ENCODE measurements at regions not wholly inside any gene's neighbourhood (a gene's known extent, or its start where the extent isn't known, plus 50 kb on each side); places are given as distances from the start of the nearest gene placed in this dataset.

DNA sequence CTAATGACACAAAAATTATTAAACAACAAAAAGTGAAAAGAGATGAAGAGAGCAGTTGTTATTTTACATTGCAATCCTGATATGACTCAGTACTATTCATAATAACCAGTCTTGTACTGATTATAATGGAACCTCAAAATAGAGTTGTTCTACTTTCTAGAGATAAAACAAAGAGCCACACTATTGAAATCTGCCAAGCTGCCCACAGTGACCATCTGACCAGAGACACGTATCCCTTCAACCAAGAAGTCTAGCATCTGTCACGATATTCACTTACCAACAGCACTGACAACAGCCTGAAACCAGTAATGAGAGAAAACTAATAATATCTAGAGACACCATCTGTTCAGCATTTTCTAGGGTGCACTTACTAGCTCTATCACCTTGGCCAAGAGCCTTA lies 466.7 kb downstream of the NKX6-1 start:
- Histone ChIP-seq H3K4me2 (no peak overlapping the region), H3K9ac (no peak overlapping the region), H3K4me1 (peaks cover 0 to 13% (median 0%) of the 10 kb centered on the region in 10 experiments; a peak in 4 of 20 replicates), H3K4me3 (no peak overlapping the region), H3K9me3 (replicated peaks in 1 of 11) (no peaks in the 10 kb centered on the region), H3K27ac (no peak overlapping the region), H3K27me3 (no peaks in the 10 kb centered on the region), H4K20me1 (no peaks in the 10 kb centered on the region), H3K36me3 (no peaks in the 10 kb centered on the region)
- TF ChIP-seq Cebpa-rat (IDR thresholded peaks at IDR 0.05): no peak

DNA sequence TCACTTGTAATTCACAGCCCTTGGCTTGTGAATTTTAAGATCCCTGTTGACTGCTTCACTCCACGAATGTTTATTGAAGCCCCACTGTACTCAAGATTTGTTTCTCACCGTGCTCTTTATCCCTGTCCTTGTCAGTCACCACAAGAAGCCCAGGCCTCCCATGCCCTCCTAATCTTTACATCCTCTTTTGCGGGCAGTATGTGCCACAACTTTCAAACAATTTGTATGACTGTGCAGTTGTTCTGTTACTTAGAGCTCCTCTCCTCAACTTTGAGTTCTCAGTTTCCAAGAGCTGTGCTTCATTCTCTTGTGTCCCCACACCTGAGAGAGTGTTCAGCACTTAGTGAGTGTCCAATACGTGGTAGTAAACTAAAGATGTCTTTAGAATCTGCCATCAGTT lies 467.7 kb downstream of the NKX6-1 start:
- peaks cover 0 to 13% (median 0%) of the 10 kb centered on the region in 10 experiments; a peak in 4 of 20 replicates for H3K4me1 ChIP-seq
- no peak overlapping the region for H3K27ac ChIP-seq
- H3K27me3 ChIP-seq: no peaks in the 10 kb centered on the region
- no peaks in the 10 kb centered on the region for H3K36me3 ChIP-seq
- H3K9me3 ChIP-seq (replicated peaks in 1 of 11): no peaks in the 10 kb centered on the region
- no peaks in the 10 kb centered on the region for H4K20me1 ChIP-seq
- no peak overlapping the region for H3K4me3 ChIP-seq
- TF ChIP-seq Cebpa-rat (IDR thresholded peaks at IDR 0.05): no peak
- peak overlapping the region in 2 of 11 experiments; percentile 4 to 33; a peak in 2 of 22 replicates for H3K4me2 ChIP-seq
- no peak overlapping the region for H3K9ac ChIP-seq

DNA sequence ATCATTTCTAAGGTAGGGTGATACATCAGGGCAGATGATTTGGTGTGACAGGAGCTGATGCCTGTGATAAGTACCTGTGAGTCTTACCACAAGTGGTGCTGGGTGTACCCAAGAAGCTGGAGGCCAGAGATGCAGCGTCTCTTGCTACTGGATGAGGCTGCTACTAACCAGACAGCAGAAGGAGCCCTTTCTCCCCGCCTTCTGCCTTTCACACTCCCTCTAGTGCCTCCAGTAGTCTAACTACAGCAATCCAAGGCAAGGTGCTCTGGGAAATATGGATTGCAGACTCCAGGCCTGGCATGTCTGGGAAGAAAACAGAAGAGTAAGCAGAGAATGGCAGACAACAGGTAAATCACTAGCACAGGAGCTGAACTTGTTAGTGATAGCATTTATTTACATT lies 470.8 kb downstream of the NKX6-1 start:
- Histone ChIP-seq H3K27me3 (no peaks in the 10 kb centered on the region), H3K4me2 (no peak overlapping the region), H4K20me1 (no peaks in the 10 kb centered on the region), H3K4me3 (no peak overlapping the region), H3K9me3 (replicated peaks in 1 of 11) (no peaks in the 10 kb centered on the region), H3K27ac (no peak overlapping the region), H3K4me1 (peaks cover 0 to 13% (median 0%) of the 10 kb centered on the region in 10 experiments; a peak in 4 of 20 replicates), H3K36me3 (no peaks in the 10 kb centered on the region), H3K9ac (no peak overlapping the region)
- TF ChIP-seq Cebpa-rat (IDR thresholded peaks at IDR 0.05): no peak

DNA sequence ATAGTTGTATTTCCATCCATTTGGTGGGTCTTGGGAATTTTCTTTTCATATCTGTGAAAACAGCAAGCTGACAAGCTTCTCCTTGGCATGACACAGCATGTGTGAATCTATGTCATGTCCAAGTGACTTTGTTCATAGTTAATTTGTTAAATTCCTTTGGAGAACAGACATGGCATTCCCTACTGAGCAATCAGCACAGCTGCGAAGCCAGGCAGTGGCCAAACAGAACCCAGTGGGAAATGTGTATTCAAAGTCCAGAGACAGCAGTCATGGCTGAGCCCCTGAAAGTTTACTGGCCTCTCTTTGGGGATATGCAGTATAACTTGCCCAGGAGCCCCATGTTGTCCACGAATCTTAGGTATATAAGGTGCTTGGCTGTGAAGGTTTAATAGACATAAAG lies 474.7 kb downstream of the NKX6-1 start:
- Histone ChIP-seq H3K4me3 (no peak overlapping the region), H3K27ac (no peak overlapping the region), H3K27me3 (no peaks in the 10 kb centered on the region), H3K4me2 (no peak overlapping the region), H3K4me1 (no peaks in the 10 kb centered on the region), H3K36me3 (no peaks in the 10 kb centered on the region), H3K9me3 (replicated peaks in 1 of 11) (no peaks in the 10 kb centered on the region), H3K9ac (no peak overlapping the region), H4K20me1 (no peaks in the 10 kb centered on the region)
- TF ChIP-seq Cebpa-rat (IDR thresholded peaks at IDR 0.05): no peak

DNA sequence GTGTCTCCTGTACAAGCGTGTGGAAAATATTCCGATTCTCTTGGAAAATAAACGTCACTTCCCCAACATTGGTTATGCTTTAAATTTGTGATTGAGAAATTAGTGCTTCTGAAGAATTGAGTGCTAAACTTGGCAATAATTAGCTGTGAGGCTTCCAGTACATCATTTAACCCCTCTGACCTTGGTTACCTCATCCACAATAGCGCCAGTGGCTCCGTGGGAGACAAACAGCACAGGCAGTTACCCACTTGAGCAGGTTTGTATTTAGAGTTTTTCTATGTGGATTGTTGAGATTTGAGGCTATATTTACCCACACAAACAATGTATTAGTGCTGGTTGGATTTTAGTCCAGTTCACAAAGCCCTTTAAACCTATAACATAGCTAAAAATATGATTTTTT lies 476.5 kb downstream of the NKX6-1 start:
- Histone ChIP-seq H4K20me1 (no peaks in the 10 kb centered on the region), H3K4me3 (no peak overlapping the region), H3K27ac (no peak overlapping the region), H3K9ac (no peak overlapping the region), H3K9me3 (replicated peaks in 1 of 11) (no peaks in the 10 kb centered on the region), H3K36me3 (no peaks in the 10 kb centered on the region), H3K27me3 (no peaks in the 10 kb centered on the region), H3K4me1 (no peaks in the 10 kb centered on the region), H3K4me2 (no peak overlapping the region)
- TF ChIP-seq Cebpa-rat (IDR thresholded peaks at IDR 0.05): no peak

DNA sequence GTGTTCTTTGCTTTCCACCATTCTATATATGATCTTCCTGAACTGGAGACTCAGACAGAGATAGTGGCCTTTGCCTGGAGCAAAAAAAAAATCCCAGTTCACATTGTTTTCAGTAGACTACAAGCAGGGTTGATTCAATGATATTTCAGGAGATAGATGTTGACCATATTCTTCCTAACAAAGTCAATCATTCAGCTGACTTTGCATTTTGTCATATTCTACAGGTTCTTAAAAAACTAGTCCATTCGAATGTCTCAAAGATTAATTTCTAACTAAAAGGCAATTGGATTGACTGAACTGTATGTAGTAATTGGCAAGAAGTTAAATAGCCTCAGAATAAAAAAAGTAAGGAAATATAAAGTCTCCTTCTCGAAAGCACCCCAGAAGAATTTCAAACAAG lies 479.5 kb downstream of the NKX6-1 start:
- Histone ChIP-seq H3K27me3 (no peaks in the 10 kb centered on the region), H3K4me3 (no peak overlapping the region), H3K4me1 (no peaks in the 10 kb centered on the region), H3K27ac (no peak overlapping the region), H4K20me1 (no peaks in the 10 kb centered on the region), H3K9ac (no peak overlapping the region), H3K9me3 (replicated peaks in 1 of 11) (no peaks in the 10 kb centered on the region), H3K36me3 (no peaks in the 10 kb centered on the region), H3K4me2 (no peak overlapping the region)
- TF ChIP-seq Cebpa-rat (IDR thresholded peaks at IDR 0.05): no peak

DNA sequence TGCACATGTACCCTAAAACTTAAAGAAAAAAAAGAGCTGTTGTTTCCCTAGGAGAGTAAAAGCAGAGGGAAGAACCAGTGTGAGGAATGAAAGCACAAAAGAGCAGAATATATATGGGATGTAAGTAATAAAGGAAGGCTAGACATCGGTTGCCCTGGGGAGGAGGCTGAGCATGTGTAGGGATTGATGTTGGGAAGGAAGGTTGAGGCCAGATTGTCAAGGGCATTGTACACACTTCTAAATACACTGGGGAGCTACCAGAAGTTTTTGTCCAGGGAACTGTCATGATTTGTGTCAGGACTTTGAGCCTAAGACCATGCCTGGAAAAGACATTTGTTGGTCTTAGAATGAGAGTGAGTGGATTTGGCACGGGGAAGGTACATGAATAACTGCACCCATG lies 467.1 kb downstream of the GPAT3 start:
- TF ChIP-seq Cebpa-rat (IDR thresholded peaks at IDR 0.05): no peak
- no peak overlapping the region for H3K9ac ChIP-seq
- H3K27me3 ChIP-seq: no peaks in the 10 kb centered on the region
- no peak overlapping the region for H3K27ac ChIP-seq
- H3K4me1 ChIP-seq: no peaks in the 10 kb centered on the region
- H3K36me3 ChIP-seq: no peaks in the 10 kb centered on the region
- H4K20me1 ChIP-seq: no peaks in the 10 kb centered on the region
- H3K4me3 ChIP-seq: no peak overlapping the region
- H3K9me3 ChIP-seq (replicated peaks in 1 of 11): no peaks in the 10 kb centered on the region
- no peak overlapping the region for H3K4me2 ChIP-seq

DNA sequence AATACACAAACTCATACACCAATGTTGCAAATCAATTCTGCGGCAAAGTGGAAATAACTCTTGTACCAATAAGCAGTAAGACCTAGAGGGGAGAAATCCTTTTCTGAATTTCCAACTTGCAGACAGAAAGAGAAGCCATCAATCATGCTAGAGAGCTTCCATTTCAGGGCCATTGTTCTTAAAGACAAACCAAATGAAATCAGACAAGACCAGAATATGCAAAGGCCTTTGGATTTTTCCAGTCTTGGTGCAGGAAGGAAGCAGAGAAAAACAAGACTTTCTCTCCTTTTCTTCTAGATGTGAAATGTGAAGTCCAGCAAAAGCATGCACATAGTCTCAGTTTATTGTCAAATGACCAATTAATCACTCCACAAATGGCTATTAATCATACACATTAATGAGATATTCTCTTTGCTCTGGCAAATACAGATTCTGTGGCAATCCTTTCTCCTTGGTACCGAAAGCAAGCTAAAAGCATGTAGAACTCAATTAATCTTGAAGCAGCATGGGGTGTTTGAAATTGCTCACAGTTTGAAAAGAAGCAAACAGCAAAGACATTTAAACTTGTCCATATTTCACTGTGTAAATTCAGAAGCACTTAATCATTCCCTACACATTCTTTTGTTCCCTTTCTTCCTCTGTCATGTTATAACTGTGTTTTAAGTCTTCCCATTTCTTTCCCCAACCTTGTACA lies 466.1 kb downstream of the GPAT3 start:
- H3K27me3 ChIP-seq: no peaks in the 10 kb centered on the region
- TF ChIP-seq Cebpa-rat (IDR thresholded peaks at IDR 0.05): no peak
- no peak overlapping the region for H3K27ac ChIP-seq

DNA sequence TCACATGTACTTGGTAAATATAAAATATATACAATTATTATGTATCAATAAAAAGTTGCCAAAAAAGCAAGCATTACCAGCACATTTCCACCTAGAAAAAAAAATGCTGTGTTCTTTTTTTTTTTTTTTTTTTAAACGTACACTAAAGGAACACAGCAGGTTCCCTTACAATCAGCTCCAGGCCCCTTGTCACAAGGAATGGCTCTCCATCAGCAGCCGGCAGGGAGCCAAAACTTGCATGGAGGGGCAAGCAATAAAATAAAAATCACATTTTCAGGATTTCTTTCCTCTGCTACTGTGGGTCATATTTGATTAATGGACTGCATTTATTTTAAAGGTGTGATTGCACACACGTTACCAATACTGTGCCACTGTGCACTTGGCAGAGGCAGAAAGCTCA lies 460.3 kb downstream of the GPAT3 start:
- Histone ChIP-seq H4K20me1 (no peaks in the 10 kb centered on the region), H3K36me3 (no peaks in the 10 kb centered on the region), H3K4me1 (no peaks in the 10 kb centered on the region), H3K27ac (no peak overlapping the region), H3K4me2 (no peak overlapping the region), H3K27me3 (no peaks in the 10 kb centered on the region), H3K9ac (no peak overlapping the region), H3K4me3 (no peak overlapping the region), H3K9me3 (replicated peaks in 1 of 11) (peaks cover 0 to 7% (median 0%) of the 10 kb centered on the region in 11 experiments; a peak in 2 of 22 replicates)
- TF ChIP-seq Cebpa-rat (IDR thresholded peaks at IDR 0.05): no peak

More for the DNA sequence above, 466.1 kb downstream of the GPAT3 start:
- Histone ChIP-seq H3K4me3 (no peak overlapping the region), H4K20me1 (no peaks in the 10 kb centered on the region), H3K9me3 (replicated peaks in 1 of 11) (no peaks in the 10 kb centered on the region), H3K4me1 (no peaks in the 10 kb centered on the region), H3K9ac (no peak overlapping the region), H3K36me3 (no peaks in the 10 kb centered on the region), H3K4me2 (no peak overlapping the region)

DNA sequence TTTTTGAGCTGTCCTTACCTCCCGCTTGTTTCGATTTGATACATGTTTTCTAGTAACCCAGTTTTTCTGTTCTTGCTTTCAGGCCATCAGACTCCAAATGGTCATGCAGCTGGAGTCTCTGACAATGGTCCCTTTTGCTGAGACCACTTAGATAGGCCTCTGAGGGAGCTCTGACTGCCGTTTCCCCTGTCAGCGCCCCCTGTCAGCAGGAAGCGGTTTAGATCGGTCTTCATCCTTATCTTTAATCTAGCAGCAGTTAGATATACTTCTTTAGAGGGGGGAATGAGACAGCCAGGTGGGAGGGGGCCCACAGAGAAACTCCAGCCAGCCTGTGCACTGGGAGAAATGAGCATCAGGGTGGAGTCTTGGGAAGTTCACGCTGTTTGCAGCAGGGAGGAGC lies 457.9 kb downstream of the GPAT3 start:
- peaks cover 7 to 17% (median 10%) of the 10 kb centered on the region in 11 experiments for H3K9me3 ChIP-seq (replicated peaks in 1 of 11)
- H3K27me3 ChIP-seq: no peaks in the 10 kb centered on the region

More for the DNA sequence above, 457.9 kb downstream of the GPAT3 start:
- Histone ChIP-seq H3K4me2 (no peak overlapping the region), H3K27ac (no peak overlapping the region), H3K4me1 (no peaks in the 10 kb centered on the region), H3K36me3 (no peaks in the 10 kb centered on the region), H3K4me3 (no peak overlapping the region), H3K9ac (no peak overlapping the region), H4K20me1 (no peaks in the 10 kb centered on the region)
- no peak for TF ChIP-seq Cebpa-rat (IDR thresholded peaks at IDR 0.05)

Measured in BLaER1 treated with 17β-estradiol and CSF1 and Interleukin-3, amounts not matched to agents 10 nM and 100 nM (cell line).